Trophoblast cell (in vitro differentiated cells and primary cell): ENCODE measurements at regions not wholly inside any gene's neighbourhood (a gene's known extent, or its start where the extent isn't known, plus 50 kb on each side); places are given as distances from the start of the nearest gene placed in this dataset.

ENCODE experiments used
- DNase-seq, 2 donors: peaks; one replicate each; pipeline ENCODE4 v3.0.0-alpha.2; 2016
- H2AFZ ChIP-seq: 2 replicates; pipeline ENCODE4 v1.6.1; 2013; ENCODE audit warnings: low read length, moderate library complexity, mild to moderate bottlenecking; ENCODE audit not compliant: insufficient read depth, poor library complexity
- H2AK5ac ChIP-seq: 2 replicates; pipeline ENCODE4 v1.6.1; 2013; ENCODE audit warnings: mild to moderate bottlenecking, low read length
- H2BK120ac ChIP-seq: 2 replicates; pipeline ENCODE4 v1.6.1; 2013; ENCODE audit warnings: low read length, mild to moderate bottlenecking, moderate library complexity; ENCODE audit not compliant: insufficient read depth, poor library complexity
- H2BK12ac ChIP-seq: 2 replicates; pipeline ENCODE4 v1.6.1; 2013; ENCODE audit warnings: mild to moderate bottlenecking, low read length, moderate library complexity
- H2BK5ac ChIP-seq: 2 replicates; pipeline ENCODE4 v1.6.1; 2013; ENCODE audit warnings: low read length, low read depth, moderate library complexity, mild to moderate bottlenecking; ENCODE audit not compliant: poor library complexity
- H3K14ac ChIP-seq: 2 replicates; pipeline ENCODE4 v1.6.1; 2013; ENCODE audit warnings: mild to moderate bottlenecking, low read length
- H3K18ac ChIP-seq: 2 replicates; pipeline ENCODE4 v1.6.1; 2013; ENCODE audit warnings: mild to moderate bottlenecking, low read length
- H3K23ac ChIP-seq: 2 replicates; pipeline ENCODE4 v1.6.1; 2013; ENCODE audit warnings: low read length
- H3K27ac ChIP-seq: 2 replicates; pipeline ENCODE4 v1.5.1; 2013; ENCODE audit warnings: low read depth, mild to moderate bottlenecking, inconsistent platforms, low read length, moderate library complexity
- H3K27me3 ChIP-seq: 2 replicates; pipeline ENCODE4 v1.6.1; 2013; ENCODE audit warnings: inconsistent platforms, mild to moderate bottlenecking, low read length, moderate library complexity; ENCODE audit not compliant: insufficient read depth
- H3K36me3 ChIP-seq, 2 experiments: 1 replicate in 1 of 2; 2 replicates in 1 of 2; pipeline ENCODE4 v1.6.1; 2013; ENCODE audit warnings: low read length in 2 of 2, mild to moderate bottlenecking in 2 of 2, moderate library complexity in 1 of 2; ENCODE audit not compliant: insufficient read depth in 2 of 2, control insufficient read depth in 1 of 2
- H3K4ac ChIP-seq: 2 replicates; pipeline ENCODE4 v1.6.1; 2013; ENCODE audit warnings: low read depth, mild to moderate bottlenecking, low read length, moderate library complexity
- H3K4me1 ChIP-seq, 2 experiments: 1 replicate in 1 of 2; 2 replicates in 1 of 2; pipeline ENCODE4 v1.6.1; 2013; ENCODE audit warnings: low read length in 2 of 2, mild to moderate bottlenecking in 2 of 2, moderate library complexity in 1 of 2; ENCODE audit not compliant: insufficient read depth in 2 of 2, control insufficient read depth in 1 of 2
- H3K4me2 ChIP-seq: 2 replicates; pipeline ENCODE4 v1.6.1; 2013; ENCODE audit warnings: inconsistent platforms, mild to moderate bottlenecking, low read length, moderate library complexity
- H3K4me3 ChIP-seq: 2 replicates; pipeline ENCODE4 v1.5.1; 2013; ENCODE audit warnings: mild to moderate bottlenecking, low read depth, low read length, inconsistent platforms
- H3K79me1 ChIP-seq: one replicate; pipeline ENCODE4 v1.6.1; 2013; ENCODE audit warnings: low read length
- H3K79me2 ChIP-seq: 2 replicates; pipeline ENCODE4 v1.6.1; 2013; ENCODE audit warnings: low read length, mild to moderate bottlenecking; ENCODE audit not compliant: control insufficient read depth, insufficient read depth, poor library complexity
- H3K9ac ChIP-seq: 2 replicates; pipeline ENCODE4 v1.6.1; 2013; ENCODE audit warnings: mild to moderate bottlenecking, low read length
- H3K9me3 ChIP-seq: 2 replicates; pipeline ENCODE4 v1.6.1; 2013; ENCODE audit warnings: low read depth, mild to moderate bottlenecking, control low read depth, inconsistent platforms, low read length; ENCODE audit not compliant: insufficient read depth
- H4K12ac ChIP-seq: 2 replicates; pipeline ENCODE4 v1.6.1; 2013; ENCODE audit warnings: low read depth, mild to moderate bottlenecking, low read length, moderate library complexity
- H4K8ac ChIP-seq: 2 replicates; pipeline ENCODE4 v1.6.1; 2013; ENCODE audit warnings: low read depth, mild to moderate bottlenecking, low read length, moderate library complexity
- H4K91ac ChIP-seq: one replicate; pipeline ENCODE4 v1.6.1; 2013; ENCODE audit warnings: low read depth, mild to moderate bottlenecking, low read length, moderate library complexity
- WGBS: extraction: QIAGEN DNeasy Blood & Tissue Kit; methylation state at CpG from one replicate; pipeline ENCODE4 v1.1.7; 2013; ENCODE audit warnings: missing lambda C conversion rate; ENCODE audit not compliant: insufficient read length, insufficient coverage; ENCODE audit errors: extremely low coverage; 5-methylcytosine and 5-hydroxymethylcytosine counted together

DNA sequence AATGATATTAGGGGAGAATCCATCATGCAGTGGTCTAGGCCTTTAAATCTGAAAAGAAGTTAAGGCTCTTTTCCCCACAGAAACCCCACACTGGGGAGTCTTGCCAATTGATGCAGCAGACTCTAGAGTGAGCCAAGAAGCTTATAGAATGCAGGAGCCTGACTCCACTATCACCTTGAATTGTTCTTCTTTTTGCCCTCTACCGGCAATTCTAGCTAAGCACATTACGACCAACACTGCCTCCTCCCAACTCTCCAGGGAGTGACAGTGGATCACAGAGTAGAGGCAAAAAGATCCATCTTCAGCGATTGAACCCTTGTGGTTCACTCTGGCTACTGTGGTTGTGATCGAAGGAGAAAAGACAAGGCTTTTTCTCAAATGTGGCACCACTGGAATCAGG is 331.5 kb downstream of the NKX6-1 start:
- H4K12ac ChIP-seq, result no peak overlapping the region
- H4K91ac ChIP-seq, result no peak overlapping the region
- no peak overlapping the region for H2BK5ac ChIP-seq
- H3K27ac ChIP-seq, result no peak overlapping the region
- no peak overlapping the region for H4K8ac ChIP-seq
- H3K14ac ChIP-seq, result no peak overlapping the region
- H3K4ac ChIP-seq, result no peak overlapping the region
- no peaks in the 10 kb centered on the region for H3K4me1 ChIP-seq
- no peak overlapping the region for H3K4me2 ChIP-seq
- H2BK120ac ChIP-seq, result no peak overlapping the region
- no peaks in the 10 kb centered on the region for H3K79me2 ChIP-seq
- H3K18ac ChIP-seq, result no peak overlapping the region
- H3K79me1 ChIP-seq, result no peaks in the 10 kb centered on the region
- no peaks in the 10 kb centered on the region for H3K27me3 ChIP-seq
- no peak overlapping the region for H3K9ac ChIP-seq
- H2AFZ ChIP-seq, result no peak overlapping the region
- H3K4me3 ChIP-seq, result no peak overlapping the region
- H3K23ac ChIP-seq, result no peak overlapping the region
- no CpG with 5 or more reads among the region's 4 CpGs for WGBS
- H3K9me3 ChIP-seq, result no peaks in the 10 kb centered on the region
- no peak overlapping the region for H2AK5ac ChIP-seq
- H3K36me3 ChIP-seq, result no peaks in the 10 kb centered on the region
- no peak overlapping the region for H2BK12ac ChIP-seq
- peak in 1 of 2 donors; percentile 10 for DNase-seq

DNA sequence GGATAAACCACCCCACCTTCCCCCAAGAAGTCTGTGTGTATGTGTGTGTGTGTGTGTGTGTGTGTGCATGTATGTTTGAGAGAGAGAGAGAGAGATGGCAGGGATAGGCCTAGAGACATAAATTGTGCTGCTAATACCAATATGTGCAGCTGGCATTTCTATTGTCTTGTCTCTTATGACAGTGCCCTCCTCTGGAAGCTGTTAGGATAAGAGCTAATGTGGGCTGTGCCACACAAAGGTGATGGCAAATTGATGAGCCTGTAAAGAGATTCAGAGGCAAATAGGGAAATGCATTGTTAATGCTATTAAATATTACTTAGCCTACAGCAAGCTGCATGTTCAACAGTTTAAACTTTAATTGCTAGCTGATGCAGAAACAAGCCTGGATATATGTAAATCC is 332.0 kb downstream of the NKX6-1 start:
- H3K9ac ChIP-seq, result no peak overlapping the region
- no peaks in the 10 kb centered on the region for H3K79me1 ChIP-seq
- no peak overlapping the region for H3K4me2 ChIP-seq
- H3K27ac ChIP-seq, result no peak overlapping the region
- H3K36me3 ChIP-seq, result no peaks in the 10 kb centered on the region
- no peaks in the 10 kb centered on the region for H3K9me3 ChIP-seq
- no peak overlapping the region for H3K4me3 ChIP-seq
- H4K8ac ChIP-seq, result no peak overlapping the region
- no peak overlapping the region for H4K91ac ChIP-seq
- H4K12ac ChIP-seq, result no peak overlapping the region
- H3K23ac ChIP-seq, result no peak overlapping the region
- no peak overlapping the region for H2BK5ac ChIP-seq
- H3K4me1 ChIP-seq, result no peaks in the 10 kb centered on the region
- H3K27me3 ChIP-seq, result no peaks in the 10 kb centered on the region
- no peak overlapping the region for H3K18ac ChIP-seq
- no peak overlapping the region for H2BK120ac ChIP-seq
- DNase-seq, result no peak
- no peak overlapping the region for H3K14ac ChIP-seq
- H2BK12ac ChIP-seq, result no peak overlapping the region
- H2AK5ac ChIP-seq, result no peak overlapping the region
- H3K79me2 ChIP-seq, result no peaks in the 10 kb centered on the region
- H2AFZ ChIP-seq, result no peak overlapping the region
- no peak overlapping the region for H3K4ac ChIP-seq

DNA sequence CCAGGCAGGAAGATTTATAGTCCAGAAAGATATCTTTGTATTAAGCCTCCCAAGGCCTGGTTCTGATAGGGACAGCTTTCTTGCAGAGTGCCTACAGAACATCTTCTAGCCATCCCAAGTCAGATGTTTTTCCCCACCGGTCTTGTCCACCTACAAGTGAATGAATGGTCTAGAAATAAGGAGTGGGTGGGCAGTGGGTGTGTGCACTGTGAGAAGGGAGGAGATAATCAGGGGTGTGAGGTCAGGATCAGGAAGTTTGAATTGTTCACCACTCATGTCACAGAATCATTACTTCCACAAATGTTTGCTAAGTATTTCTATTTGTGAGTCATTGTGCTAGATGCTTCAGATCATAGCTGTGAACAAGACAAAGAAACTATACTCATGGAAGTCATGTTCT is 332.6 kb downstream of the NKX6-1 start:
- Histone ChIP-seq H3K23ac (no peak overlapping the region), H3K4me1 (no peaks in the 10 kb centered on the region), H2AK5ac (no peak overlapping the region), H3K14ac (no peak overlapping the region), H3K4ac (no peak overlapping the region), H3K18ac (no peak overlapping the region), H3K4me2 (no peak overlapping the region), H3K27me3 (no peaks in the 10 kb centered on the region), H4K8ac (no peak overlapping the region), H3K9ac (no peak overlapping the region), H2AFZ (no peak overlapping the region), H3K79me1 (no peaks in the 10 kb centered on the region), H3K27ac (no peak overlapping the region), H2BK120ac (no peak overlapping the region), H4K12ac (no peak overlapping the region), H3K79me2 (no peaks in the 10 kb centered on the region), H3K36me3 (no peaks in the 10 kb centered on the region), H3K9me3 (no peaks in the 10 kb centered on the region), H2BK12ac (no peak overlapping the region), H2BK5ac (no peak overlapping the region), H4K91ac (no peak overlapping the region), H3K4me3 (no peak overlapping the region)
- WGBS, result no CpG with 5 or more reads among the region's 1 CpG
- DNase-seq, result no peak

DNA sequence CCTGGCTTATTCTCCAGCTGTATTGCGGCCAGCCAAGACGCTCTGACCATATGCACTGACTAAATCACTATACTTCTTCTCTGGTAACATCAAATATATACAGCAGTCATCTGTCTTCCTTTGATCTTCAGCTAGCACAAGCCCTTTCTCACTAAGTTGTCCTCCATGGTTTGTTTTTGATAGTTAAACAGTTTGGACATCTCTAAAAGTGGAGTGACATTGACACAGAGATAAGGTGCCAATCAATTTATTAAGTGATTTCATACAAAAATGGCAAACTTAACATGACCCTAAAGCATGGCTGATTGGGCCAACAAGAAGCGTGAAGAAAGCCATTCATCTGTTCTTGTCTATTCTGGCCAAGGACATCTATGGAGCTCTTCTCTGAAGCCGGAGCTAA is 334.9 kb downstream of the NKX6-1 start:
- no CpG with 5 or more reads among the region's 4 CpGs for WGBS
- Histone ChIP-seq H3K4ac (no peak overlapping the region), H2BK12ac (no peak overlapping the region)

More for the DNA sequence above, 334.9 kb downstream of the NKX6-1 start:
- H3K18ac ChIP-seq, result no peak overlapping the region
- H3K4me3 ChIP-seq, result no peak overlapping the region
- H2BK120ac ChIP-seq, result no peak overlapping the region
- no peak overlapping the region for H3K27ac ChIP-seq
- H4K8ac ChIP-seq, result no peak overlapping the region
- H3K9me3 ChIP-seq, result no peaks in the 10 kb centered on the region
- no peak overlapping the region for H2AK5ac ChIP-seq
- H3K36me3 ChIP-seq, result no peaks in the 10 kb centered on the region
- no peak overlapping the region for H2BK5ac ChIP-seq
- no peak overlapping the region for H3K9ac ChIP-seq
- no peaks in the 10 kb centered on the region for H3K79me2 ChIP-seq
- H3K4me2 ChIP-seq, result no peak overlapping the region
- no peak overlapping the region for H3K14ac ChIP-seq
- H4K91ac ChIP-seq, result no peak overlapping the region
- H2AFZ ChIP-seq, result no peak overlapping the region
- no peak overlapping the region for H4K12ac ChIP-seq
- no peak for DNase-seq
- no peak overlapping the region for H3K23ac ChIP-seq
- H3K79me1 ChIP-seq, result no peaks in the 10 kb centered on the region
- H3K27me3 ChIP-seq, result no peaks in the 10 kb centered on the region
- no peaks in the 10 kb centered on the region for H3K4me1 ChIP-seq
